Motor neuron (in vitro differentiated cells): ENCODE measurements at regions not wholly inside any gene's neighbourhood (a gene's known extent, or its start where the extent isn't known, plus 50 kb on each side); places are given as distances from the start of the nearest gene placed in this dataset.
"Not testable (repeated sequence)": the region's sequence is repeated elsewhere in the genome, so short reads cannot be mapped to it uniquely, and the experiment has no call there.

Experiments
- ATAC-seq, 8 experiments: fragments of 200-7000 bp; cut with Tn5 transposase; replicated peaks in 6 of 8; 2 replicates each; pipeline ENCODE4 v1.8.0; 2021; ENCODE audit warnings: mild to moderate bottlenecking in 8 of 8, moderate library complexity in 8 of 8
- H3K27ac ChIP-seq, 2 donors: fragments of 250-450 bp; sonication (Bioruptor Pico); 2 replicates each; pipeline ENCODE4 v1.9.0; 2021; ENCODE audit warnings: antibody characterized with exemption in 2 of 2, mild to moderate bottlenecking in 2 of 2, moderate library complexity in 1 of 2
- H3K4me1 ChIP-seq, 2 donors: fragments of 250-450 bp; sonication (Bioruptor Pico); replicated peaks in 1 of 2; 2 replicates each; pipeline ENCODE4 v1.6.1; 2021; ENCODE audit warnings: antibody characterized with exemption in 2 of 2, mild to moderate bottlenecking in 2 of 2, moderate library complexity in 1 of 2
- H3K4me3 ChIP-seq, 5 donors: fragments of 250-450 bp; sonication (Bioruptor Pico); 2 replicates each; pipeline ENCODE4 v1.9.0; 2021; ENCODE audit warnings: antibody characterized with exemption in 5 of 5, mild to moderate bottlenecking in 5 of 5, moderate library complexity in 4 of 5
- WGBS, 10 experiments: fragments of 450-650 bp; shearing (Covaris generic); methylation state at CpG; one replicate each; pipeline ENCODE4 v1.0.0; 2022; 5-methylcytosine and 5-hydroxymethylcytosine counted together
- in situ Hi-C, 9 experiments: fragments of 400-800 bp; cut with MboI; loops; one replicate each; pipeline ENCODE4 v1.15.0; 2021; ENCODE audit warnings: low sequenced_read_pairs in 9 of 9, low pct_unique_long_range_greater_than_20kb in 2 of 9; ENCODE audit not compliant: unreplicated experiment in 9 of 9

GRCh38 chr1:193458628-193459027 lies 272.2 kb upstream of the B3GALT2 start:
- no peak for ATAC-seq
- Histone ChIP-seq H3K27ac (no peak overlapping the region), H3K4me3 (no peak overlapping the region), H3K4me1 (peaks cover 6 to 13% of the 10 kb centered on the region in 2 donors)
- in situ Hi-C loops, result no loop called here
- 62 to 99% (median 84%) methylated on average over 1 to 5 of the region's 5 CpGs for WGBS, 10 experiments

GRCh38 chr1:193457676-193458075 lies 271.3 kb upstream of the B3GALT2 start:
- H3K4me3 ChIP-seq, result no peak overlapping the region
- no peak overlapping the region for H3K27ac ChIP-seq
- H3K4me1 ChIP-seq, result peaks cover 2 to 4% of the 10 kb centered on the region in 2 donors
- ATAC-seq, result peak in 2 of 8 experiments; percentile 25 to 36
- 24 to 90% (median 68%) methylated on average over 2 to 9 of the region's 9 CpGs; no CpG with 5 or more reads in 2 of the 10 experiments for WGBS, 10 experiments
- in situ Hi-C loops, result no loop called here

- ATAC-seq, result peak in 3 of 8 experiments; percentile 57 to 74 (median 69)
- H3K4me3 ChIP-seq, result no peak overlapping the region
- no peaks in the 10 kb centered on the region for H3K4me1 ChIP-seq
- 0 to 100% (median 43%) methylated on average over 1 to 2 of the region's 2 CpGs; no CpG with 5 or more reads in 2 of the 10 experiments for WGBS, 10 experiments
- in situ Hi-C loops, result no loop called here
- no peak overlapping the region for H3K27ac ChIP-seq
These were observed 270.4 kb upstream of the B3GALT2 start for GRCh38 chr1:193456811-193457280.

GRCh38 chr1:193451606-193452005 lies 265.2 kb upstream of the B3GALT2 start:
- Histone ChIP-seq H3K4me3 (no peak overlapping the region), H3K27ac (no peak overlapping the region), H3K4me1 (no peaks in the 10 kb centered on the region)
- 7 to 100% (median 90%) methylated on average over 1 of the region's 1 CpG for WGBS, 10 experiments
- in situ Hi-C loops, result no loop called here
- no peak for ATAC-seq

GRCh38 chr1:193451001-193451400 lies 264.6 kb upstream of the B3GALT2 start:
- H3K4me1 ChIP-seq, result no peaks in the 10 kb centered on the region
- no peak overlapping the region for H3K4me3 ChIP-seq
- ATAC-seq, result no peak
- WGBS, 10 experiments, result 13 to 100% (median 73%) methylated on average over 1 of the region's 1 CpG; no CpG with 5 or more reads in 2 of the 10 experiments
- H3K27ac ChIP-seq, result no peak overlapping the region
- in situ Hi-C loops, result no loop called here

- Histone ChIP-seq H3K4me3 (no peak overlapping the region), H3K4me1 (no peaks in the 10 kb centered on the region), H3K27ac (no peak overlapping the region)
- in situ Hi-C loops, result no loop called here
- 8 to 81% (median 63%) methylated on average over 2 to 5 of the region's 5 CpGs; no CpG with 5 or more reads in 2 of the 10 experiments for whole genome bisulfite sequencing, 10 experiments
- ATAC-seq, result no peak
These were observed 262.5 kb upstream of the B3GALT2 start for GRCh38 chr1:193448682-193449461.

- Histone ChIP-seq H3K4me3 (no peak overlapping the region), H3K4me1 (no peaks in the 10 kb centered on the region), H3K27ac (no peak overlapping the region)
- in situ Hi-C loops, result no loop called here
- 0 to 80% (median 33%) methylated on average over 1 to 2 of the region's 2 CpGs; no CpG with 5 or more reads in 1 of the 10 experiments for WGBS, 10 experiments
- ATAC-seq, result no peak
These were observed 257.5 kb upstream of the B3GALT2 start for GRCh38 chr1:193443886-193444285.

- Histone ChIP-seq H3K4me3 (no peak overlapping the region), H3K4me1 (no peaks in the 10 kb centered on the region), H3K27ac (no peak overlapping the region)
- 0 to 100% (median 79%) methylated on average over 1 of the region's 1 CpG; no CpG with 5 or more reads in 2 of the 10 experiments for WGBS, 10 experiments
- in situ Hi-C loops, result no loop called here
- ATAC-seq, result no peak
These were observed 252.4 kb upstream of the B3GALT2 start for GRCh38 chr1:193438771-193439170.

- 0 to 100% (median 78%) methylated on average over 1 to 2 of the region's 2 CpGs; no CpG with 5 or more reads in 2 of the 10 experiments for WGBS, 10 experiments
These were observed 251.9 kb upstream of the B3GALT2 start for GRCh38 chr1:193438312-193438711.

GRCh38 chr1:193437785-193438184 lies 251.4 kb upstream of the B3GALT2 start:
- H3K4me1 ChIP-seq, result no peaks in the 10 kb centered on the region
- no peak overlapping the region for H3K4me3 ChIP-seq
- in situ Hi-C loops, result no loop called here
- no peak for ATAC-seq
- H3K27ac ChIP-seq, result no peak overlapping the region

More at GRCh38 chr1:193438312-193438711, 251.9 kb upstream of the B3GALT2 start:
- Histone ChIP-seq H3K27ac (no peak overlapping the region), H3K4me3 (no peak overlapping the region), H3K4me1 (no peaks in the 10 kb centered on the region)
- in situ Hi-C loops, result no loop called here
- no peak for ATAC-seq

- H3K4me3 ChIP-seq, H3K4me1 ChIP-seq, in situ Hi-C loops, ATAC-seq, H3K27ac ChIP-seq: not testable (repeated sequence)
- no CpG with 5 or more reads among the region's 19 CpGs for WGBS, 10 experiments
These were observed 250.9 kb upstream of the B3GALT2 start for GRCh38 chr1:193437333-193437732.

- in situ Hi-C loops, result no loop called here
- Histone ChIP-seq H3K27ac (no peak overlapping the region), H3K4me1 (no peaks in the 10 kb centered on the region), H3K4me3 (no peak overlapping the region)
- ATAC-seq, result no peak
- 0 to 100% (median 100%) methylated on average over 1 of the region's 1 CpG; no CpG with 5 or more reads in 2 of the 10 experiments for WGBS, 10 experiments
These were observed 249.4 kb upstream of the B3GALT2 start for GRCh38 chr1:193435781-193436180.

- WGBS, 10 experiments, result 0 to 90% (median 45%) methylated on average over 1 of the region's 1 CpG; no CpG with 5 or more reads in 4 of the 10 experiments
- Histone ChIP-seq H3K27ac (no peak overlapping the region), H3K4me3 (no peak overlapping the region), H3K4me1 (no peaks in the 10 kb centered on the region)
- no peak for ATAC-seq
- in situ Hi-C loops, result no loop called here
These were observed 247.9 kb upstream of the B3GALT2 start for GRCh38 chr1:193434319-193434718.

GRCh38 chr1:193433599-193433998 lies 247.2 kb upstream of the B3GALT2 start:
- no peak overlapping the region for H3K4me3 ChIP-seq
- no peaks in the 10 kb centered on the region for H3K4me1 ChIP-seq
- WGBS, 10 experiments, result 33 to 82% (median 50%) methylated on average over 1 of the region's 1 CpG; no CpG with 5 or more reads in 6 of the 10 experiments
- in situ Hi-C loops, result no loop called here
- ATAC-seq, result no peak
- H3K27ac ChIP-seq, result no peak overlapping the region
